ENCODE measurements at regions not wholly inside any gene's neighbourhood (a gene's known extent, or its start where the extent isn't known, plus 50 kb on each side); places are given as distances from the start of the nearest gene placed in this dataset.
"Not testable (repeated sequence)": the region's sequence is repeated elsewhere in the genome, so short reads cannot be mapped to it uniquely, and the experiment has no call there.

DNA sequence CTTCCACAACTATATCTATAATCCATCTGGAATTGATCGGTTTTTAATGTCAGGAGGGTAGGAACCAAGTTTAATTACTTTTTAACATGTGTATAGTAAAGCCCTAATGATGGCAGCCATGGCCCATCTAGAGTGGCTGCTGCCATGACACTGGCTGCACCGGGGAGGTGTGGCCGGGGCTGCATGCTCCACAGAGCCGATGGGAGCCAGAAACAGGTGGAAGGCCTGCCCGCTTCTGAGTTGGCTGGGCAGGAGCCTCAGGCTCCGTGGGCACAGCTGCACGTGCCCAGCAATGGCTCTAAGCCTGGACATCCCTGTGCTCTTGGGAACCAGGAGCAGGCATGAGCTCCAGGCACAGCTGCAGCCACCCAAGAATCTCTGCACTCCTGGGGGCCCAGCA is 73.0 kb downstream of the GBP6 start:
- H2AK5ac ChIP-seq (ENCODE audit: low read depth, low read length) = no peak overlapping the region
- no peak overlapping the region for H3K18ac ChIP-seq (ENCODE audit: low read length)
- H3K4me1 ChIP-seq (ENCODE audit: control insufficient read depth in 2 of 2, insufficient read depth in 1 of 2, low read depth in 1 of 2, low read length in 2 of 2) = no peaks in the 10 kb centered on the region
- no peaks in the 10 kb centered on the region for H3K27me3 ChIP-seq (ENCODE audit: control insufficient read depth in 3 of 3, insufficient read depth in 3 of 3, low read depth in 1 of 3, low read length in 3 of 3)
- H3K79me1 ChIP-seq (ENCODE audit: low read depth, low read length) = no peaks in the 10 kb centered on the region
- no peak overlapping the region for H3K4ac ChIP-seq (ENCODE audit: low read length)
- H2AFZ ChIP-seq (ENCODE audit: low read length) = no peak overlapping the region
- no CpG with 5 or more reads among the region's 7 CpGs for whole genome bisulfite sequencing, 2 donors (ENCODE audit: extremely low coverage in 2 of 2, insufficient read length in 2 of 2, insufficient replicate concordance in 1 of 2)
- H3K27ac ChIP-seq (replicated peaks; ENCODE audit: low read length) = no peak overlapping the region
- no peak overlapping the region for H2BK5ac ChIP-seq (ENCODE audit: low read length)
- no peak overlapping the region for H2BK120ac ChIP-seq (ENCODE audit: low read depth, low read length)
- H3K4me2 ChIP-seq (ENCODE audit: insufficient read depth, low read length, poor library complexity, severe bottlenecking) = no peak overlapping the region
- H3K23ac ChIP-seq (ENCODE audit: low read depth, low read length, poor library complexity) = no peak overlapping the region
- H3K9ac ChIP-seq (ENCODE audit: low read depth, low read length, poor library complexity) = no peak overlapping the region
- H3K9me3 ChIP-seq (replicated peaks in 1 of 2; ENCODE audit: control insufficient read depth in 2 of 2, insufficient read depth in 1 of 2, low read depth in 1 of 2, low read length in 2 of 2) = peaks cover 0 to 3% of the 10 kb centered on the region in 2 donors
- H3K4me3 ChIP-seq (ENCODE audit: low read length in 2 of 2) = no peak overlapping the region
- H3K14ac ChIP-seq (ENCODE audit: low read length) = no peak overlapping the region
- no peak overlapping the region for H4K91ac ChIP-seq (ENCODE audit: low read depth, low read length, poor library complexity)
- H2BK15ac ChIP-seq (ENCODE audit: low read length) = no peak overlapping the region
- H4K8ac ChIP-seq (ENCODE audit: low read depth, low read length) = no peak overlapping the region
- H2BK12ac ChIP-seq (ENCODE audit: low read length) = no peak overlapping the region
- DNase-seq (ENCODE audit: low spot score) = no peak
- no peaks in the 10 kb centered on the region for H3K36me3 ChIP-seq (replicated peaks in 1 of 2; ENCODE audit: control insufficient read depth in 2 of 2, insufficient read depth in 2 of 2, low read length in 2 of 2)

DNA sequence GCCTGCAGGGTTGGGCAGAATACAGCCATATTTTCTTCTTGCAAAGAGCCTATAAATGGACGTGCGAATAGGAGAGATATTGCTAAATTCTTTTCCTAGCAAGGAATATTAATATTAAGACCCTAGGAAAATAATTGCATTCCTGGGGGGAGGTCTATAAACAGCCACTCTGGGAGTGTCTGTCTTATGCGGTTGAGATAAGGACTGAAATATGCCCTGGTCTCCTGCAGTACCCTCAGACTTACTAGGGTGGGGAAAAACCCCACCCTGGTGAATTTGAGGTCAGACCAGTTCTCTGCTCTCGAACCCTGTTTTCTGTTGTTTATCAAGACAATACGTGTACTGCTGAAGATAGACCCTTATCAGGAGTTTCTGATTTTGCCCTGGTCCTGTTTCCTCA is 74.4 kb downstream of the GBP6 start:
- not testable (repeated sequence) for H2BK120ac ChIP-seq (ENCODE audit: low read depth, low read length); H3K4ac ChIP-seq (ENCODE audit: low read length); H3K79me1 ChIP-seq (ENCODE audit: low read depth, low read length); H3K4me3 ChIP-seq (ENCODE audit: low read length in 2 of 2); H3K4me2 ChIP-seq (ENCODE audit: insufficient read depth, low read length, poor library complexity, severe bottlenecking); H4K91ac ChIP-seq (ENCODE audit: low read depth, low read length, poor library complexity); H3K27ac ChIP-seq (replicated peaks; ENCODE audit: low read length); H3K4me1 ChIP-seq (ENCODE audit: control insufficient read depth in 2 of 2, insufficient read depth in 1 of 2, low read depth in 1 of 2, low read length in 2 of 2); H2AFZ ChIP-seq (ENCODE audit: low read length); H3K18ac ChIP-seq (ENCODE audit: low read length); H3K27me3 ChIP-seq (ENCODE audit: control insufficient read depth in 3 of 3, insufficient read depth in 3 of 3, low read depth in 1 of 3, low read length in 3 of 3); H2BK12ac ChIP-seq (ENCODE audit: low read length); H4K8ac ChIP-seq (ENCODE audit: low read depth, low read length); H3K9ac ChIP-seq (ENCODE audit: low read depth, low read length, poor library complexity); H3K14ac ChIP-seq (ENCODE audit: low read length); H2AK5ac ChIP-seq (ENCODE audit: low read depth, low read length); DNase-seq (ENCODE audit: low spot score); H3K36me3 ChIP-seq (replicated peaks in 1 of 2; ENCODE audit: control insufficient read depth in 2 of 2, insufficient read depth in 2 of 2, low read length in 2 of 2); H2BK15ac ChIP-seq (ENCODE audit: low read length); H3K23ac ChIP-seq (ENCODE audit: low read depth, low read length, poor library complexity); H2BK5ac ChIP-seq (ENCODE audit: low read length); H3K9me3 ChIP-seq (replicated peaks in 1 of 2; ENCODE audit: control insufficient read depth in 2 of 2, insufficient read depth in 1 of 2, low read depth in 1 of 2, low read length in 2 of 2)
- no CpG with 5 or more reads among the region's 5 CpGs for WGBS, 2 donors (ENCODE audit: extremely low coverage in 2 of 2, insufficient read length in 2 of 2, insufficient replicate concordance in 1 of 2)

- Histone ChIP-seq H3K4ac (ENCODE audit: low read length) (no peak overlapping the region), H2AK5ac (ENCODE audit: low read depth, low read length) (no peak overlapping the region), H3K9me3 (replicated peaks in 1 of 2; ENCODE audit: control insufficient read depth in 2 of 2, insufficient read depth in 1 of 2, low read depth in 1 of 2, low read length in 2 of 2) (peaks cover 0 to 3% of the 10 kb centered on the region in 2 donors), H4K91ac (ENCODE audit: low read depth, low read length, poor library complexity) (no peak overlapping the region), H3K27ac (replicated peaks; ENCODE audit: low read length) (no peak overlapping the region), H3K14ac (ENCODE audit: low read length) (no peak overlapping the region), H3K36me3 (replicated peaks in 1 of 2; ENCODE audit: control insufficient read depth in 2 of 2, insufficient read depth in 2 of 2, low read length in 2 of 2) (no peaks in the 10 kb centered on the region), H2BK12ac (ENCODE audit: low read length) (no peak overlapping the region), H4K8ac (ENCODE audit: low read depth, low read length) (no peak overlapping the region), H3K23ac (ENCODE audit: low read depth, low read length, poor library complexity) (no peak overlapping the region), H3K4me3 (ENCODE audit: low read length in 2 of 2) (no peak overlapping the region), H3K9ac (ENCODE audit: low read depth, low read length, poor library complexity) (no peak overlapping the region), H2BK5ac (ENCODE audit: low read length) (no peak overlapping the region), H2BK120ac (ENCODE audit: low read depth, low read length) (no peak overlapping the region), H3K4me1 (ENCODE audit: control insufficient read depth in 2 of 2, insufficient read depth in 1 of 2, low read depth in 1 of 2, low read length in 2 of 2) (no peaks in the 10 kb centered on the region), H3K4me2 (ENCODE audit: insufficient read depth, low read length, poor library complexity, severe bottlenecking) (no peak overlapping the region), H3K27me3 (ENCODE audit: control insufficient read depth in 3 of 3, insufficient read depth in 3 of 3, low read depth in 1 of 3, low read length in 3 of 3) (no peaks in the 10 kb centered on the region), H3K79me1 (ENCODE audit: low read depth, low read length) (no peaks in the 10 kb centered on the region), H2AFZ (ENCODE audit: low read length) (no peak overlapping the region), H3K18ac (ENCODE audit: low read length) (no peak overlapping the region), H2BK15ac (ENCODE audit: low read length) (no peak overlapping the region)
- WGBS, 2 donors (ENCODE audit: extremely low coverage in 2 of 2, insufficient read length in 2 of 2, insufficient replicate concordance in 1 of 2) = no CpG with 5 or more reads among the region's 2 CpGs
- no peak for DNase-seq (ENCODE audit: low spot score)
These were observed 77.1 kb downstream of the GBP6 start for GRCh38 chr1:89440911-89441310.

DNA sequence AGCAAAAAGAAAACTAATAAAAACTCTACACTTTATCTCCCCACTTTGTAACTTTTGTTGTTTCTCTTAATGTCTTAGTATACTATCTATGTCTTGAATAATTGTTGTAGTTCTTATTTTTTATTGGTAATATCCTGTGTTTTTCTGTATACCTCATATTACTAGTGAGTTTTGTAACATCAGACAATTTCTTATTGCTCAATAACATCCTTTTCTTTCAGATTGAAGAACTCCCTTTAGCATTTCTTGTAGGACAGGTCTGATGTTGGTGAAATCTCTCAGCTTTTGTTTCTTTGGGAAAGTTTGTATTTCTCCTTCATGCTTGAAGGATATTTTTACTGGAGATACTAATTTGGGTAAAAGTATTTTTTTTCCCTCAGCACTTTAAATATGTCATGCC is 79.8 kb upstream of the LRRC8B start:
- Histone ChIP-seq H3K4me1 (ENCODE audit: control insufficient read depth in 2 of 2, insufficient read depth in 1 of 2, low read depth in 1 of 2, low read length in 2 of 2) (no peaks in the 10 kb centered on the region), H3K9me3 (replicated peaks in 1 of 2; ENCODE audit: control insufficient read depth in 2 of 2, insufficient read depth in 1 of 2, low read depth in 1 of 2, low read length in 2 of 2) (peaks cover 0 to 1% of the 10 kb centered on the region in 2 donors), H3K18ac (ENCODE audit: low read length) (no peak overlapping the region), H4K91ac (ENCODE audit: low read depth, low read length, poor library complexity) (no peak overlapping the region), H3K4me2 (ENCODE audit: insufficient read depth, low read length, poor library complexity, severe bottlenecking) (no peak overlapping the region), H3K9ac (ENCODE audit: low read depth, low read length, poor library complexity) (no peak overlapping the region), H3K79me1 (ENCODE audit: low read depth, low read length) (no peaks in the 10 kb centered on the region), H3K27me3 (ENCODE audit: control insufficient read depth in 3 of 3, insufficient read depth in 3 of 3, low read depth in 1 of 3, low read length in 3 of 3) (no peaks in the 10 kb centered on the region), H3K4ac (ENCODE audit: low read length) (no peak overlapping the region), H2BK12ac (ENCODE audit: low read length) (no peak overlapping the region), H3K23ac (ENCODE audit: low read depth, low read length, poor library complexity) (no peak overlapping the region), H3K36me3 (replicated peaks in 1 of 2; ENCODE audit: control insufficient read depth in 2 of 2, insufficient read depth in 2 of 2, low read length in 2 of 2) (no peaks in the 10 kb centered on the region), H3K27ac (replicated peaks; ENCODE audit: low read length) (no peak overlapping the region), H2AFZ (ENCODE audit: low read length) (no peak overlapping the region), H2BK15ac (ENCODE audit: low read length) (no peak overlapping the region), H2BK120ac (ENCODE audit: low read depth, low read length) (no peak overlapping the region), H3K4me3 (ENCODE audit: low read length in 2 of 2) (no peak overlapping the region), H2AK5ac (ENCODE audit: low read depth, low read length) (no peak overlapping the region), H3K14ac (ENCODE audit: low read length) (no peak overlapping the region), H2BK5ac (ENCODE audit: low read length) (no peak overlapping the region), H4K8ac (ENCODE audit: low read depth, low read length) (no peak overlapping the region)
- DNase-seq (ENCODE audit: low spot score) = no peak

Data from neuronal stem cell (in vitro differentiated cells).